ENCODE measurements at regions not wholly inside any gene's neighbourhood (a gene's known extent, or its start where the extent isn't known, plus 50 kb on each side); places are given as distances from the start of the nearest gene placed in this dataset.

DNA sequence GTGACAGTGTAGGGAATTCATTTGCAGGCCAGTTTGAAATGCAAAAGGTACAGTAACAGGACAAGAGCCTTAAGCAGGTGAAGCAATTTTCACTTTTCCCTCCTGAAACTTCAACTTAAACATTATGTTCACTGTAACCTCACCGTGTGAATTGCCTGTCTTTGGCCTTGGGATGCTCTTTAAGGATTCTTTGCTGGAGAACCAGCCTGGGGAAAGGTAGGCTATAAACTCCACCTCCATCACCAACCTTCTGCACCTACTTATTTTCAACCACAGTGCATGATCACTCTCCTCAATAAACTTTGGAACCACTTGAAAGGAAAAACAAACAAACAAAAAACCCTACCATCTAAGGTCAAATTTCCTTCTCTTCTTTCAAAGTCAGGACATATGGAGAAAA is 300.5 kb downstream of the TLE1 start:
- DNase-seq: no peak

- DNase-seq: no peak
Observed at GRCh38 chr9:81387360-81388106, 301.8 kb downstream of the TLE1 start.

DNA sequence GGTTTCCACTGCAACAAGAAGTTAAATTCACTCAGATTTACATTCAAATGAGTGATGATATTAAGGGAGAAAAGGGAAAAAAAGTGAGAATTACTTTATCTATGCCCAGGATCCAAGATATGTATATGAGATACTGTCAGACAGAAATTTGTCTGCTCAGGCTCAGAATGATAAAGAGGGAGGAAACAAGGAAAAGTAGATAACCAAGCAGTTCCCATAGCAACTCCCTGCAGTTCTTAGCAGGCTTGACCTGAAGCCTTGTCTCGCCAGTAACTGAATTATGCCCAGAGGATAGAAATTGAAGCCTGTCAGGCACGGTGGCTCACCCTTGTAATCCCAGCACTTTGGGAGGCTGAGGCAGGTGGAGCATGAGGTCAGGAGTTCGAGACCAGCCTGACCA is 304.4 kb downstream of the TLE1 start:
- DNase-seq: no peak

- no peak for DNase-seq
Observed at GRCh38 chr9:81382281-81382680, 307.1 kb downstream of the TLE1 start.

- no peak for DNase-seq
Observed at GRCh38 chr9:81381694-81382093, 307.7 kb downstream of the TLE1 start.

GRCh38 chr9:81380504-81381359 is 308.6 kb downstream of the TLE1 start:
- DNase-seq: no peak

- DNase-seq: no peak
Observed at GRCh38 chr9:81379655-81380054, 309.7 kb downstream of the TLE1 start.

DNA sequence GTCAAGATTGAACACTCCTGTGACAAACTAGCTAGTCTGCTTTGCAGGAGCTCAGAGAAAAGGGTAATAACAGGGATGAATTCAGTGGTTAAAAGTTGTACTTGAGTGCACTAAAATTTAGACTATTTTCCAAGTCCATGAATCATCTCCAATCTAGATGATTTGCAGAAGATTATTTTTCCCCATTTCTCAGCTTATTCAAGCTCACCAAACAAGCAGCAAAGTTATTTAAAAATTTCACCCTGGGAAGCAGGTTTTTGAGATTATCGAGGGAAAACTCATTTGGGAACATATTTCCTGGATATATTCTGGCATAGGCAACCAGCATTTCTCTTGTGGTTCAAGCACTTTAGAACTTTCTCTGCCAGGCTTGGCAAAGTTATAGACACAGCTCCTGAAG is 311.4 kb downstream of the TLE1 start:
- DNase-seq: no peak

DNA sequence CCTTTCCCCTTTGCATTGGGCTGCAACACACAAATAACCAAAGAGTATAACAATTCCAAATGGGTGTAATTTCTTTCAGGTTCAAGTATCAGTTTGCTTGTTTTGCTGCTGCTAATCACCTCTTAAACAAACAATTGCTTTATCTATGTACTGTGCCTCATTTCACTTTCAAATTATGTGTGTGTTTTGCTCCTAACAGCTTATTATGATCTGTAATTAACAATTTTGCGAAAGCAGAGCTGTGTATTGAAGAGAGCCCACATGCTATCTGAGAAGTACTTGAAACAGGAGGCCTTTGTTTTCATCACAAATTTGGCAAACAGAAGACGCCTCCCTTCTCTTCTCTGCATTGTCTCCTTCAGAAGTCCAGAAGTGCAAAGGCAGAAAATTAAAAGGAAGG is 312.0 kb downstream of the TLE1 start:
- DNase-seq: no peak

DNA sequence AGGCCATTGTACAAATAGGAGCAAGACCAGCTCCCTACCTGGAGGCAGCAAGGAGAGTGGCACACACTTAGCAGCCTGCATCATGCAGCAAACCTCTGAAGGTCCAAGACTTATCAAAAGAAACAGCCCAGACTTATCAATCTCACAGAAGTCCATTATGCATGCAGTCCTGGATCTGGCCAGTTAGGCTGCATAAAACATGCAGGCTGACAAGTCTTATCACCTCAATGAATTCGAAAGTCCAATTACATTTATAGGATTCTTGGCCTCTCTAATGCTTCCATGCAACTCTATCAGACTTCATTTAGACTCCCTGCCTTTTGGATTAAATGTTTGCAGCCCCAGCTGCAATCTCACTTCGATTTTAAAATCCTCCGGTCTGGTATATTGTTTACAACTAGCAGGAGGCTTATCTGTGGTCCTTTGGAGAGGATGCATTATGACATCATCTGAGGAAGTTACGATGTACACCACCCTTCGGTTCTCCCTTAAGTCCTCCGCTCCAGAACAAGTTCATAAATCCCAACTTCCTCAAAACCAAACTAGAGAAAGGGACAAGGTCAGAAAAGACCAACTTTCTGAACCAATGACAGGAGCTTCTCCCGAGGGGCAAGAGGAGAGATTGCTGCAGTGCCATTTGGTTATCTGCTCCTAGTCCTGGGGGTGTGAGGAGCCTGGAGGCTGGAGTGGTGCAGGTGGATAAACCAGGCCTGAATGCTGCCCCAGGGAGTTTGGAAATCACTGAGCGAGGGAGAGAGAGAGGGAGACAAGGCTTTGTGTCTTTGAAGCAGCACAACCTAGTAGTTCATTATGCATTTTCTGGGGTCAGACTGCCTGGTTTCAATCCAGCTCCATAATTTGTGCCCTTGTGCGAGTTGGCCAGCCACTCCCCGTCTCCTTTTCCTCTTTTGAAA is 313.9 kb downstream of the TLE1 start:
- no peak for DNase-seq

DNA sequence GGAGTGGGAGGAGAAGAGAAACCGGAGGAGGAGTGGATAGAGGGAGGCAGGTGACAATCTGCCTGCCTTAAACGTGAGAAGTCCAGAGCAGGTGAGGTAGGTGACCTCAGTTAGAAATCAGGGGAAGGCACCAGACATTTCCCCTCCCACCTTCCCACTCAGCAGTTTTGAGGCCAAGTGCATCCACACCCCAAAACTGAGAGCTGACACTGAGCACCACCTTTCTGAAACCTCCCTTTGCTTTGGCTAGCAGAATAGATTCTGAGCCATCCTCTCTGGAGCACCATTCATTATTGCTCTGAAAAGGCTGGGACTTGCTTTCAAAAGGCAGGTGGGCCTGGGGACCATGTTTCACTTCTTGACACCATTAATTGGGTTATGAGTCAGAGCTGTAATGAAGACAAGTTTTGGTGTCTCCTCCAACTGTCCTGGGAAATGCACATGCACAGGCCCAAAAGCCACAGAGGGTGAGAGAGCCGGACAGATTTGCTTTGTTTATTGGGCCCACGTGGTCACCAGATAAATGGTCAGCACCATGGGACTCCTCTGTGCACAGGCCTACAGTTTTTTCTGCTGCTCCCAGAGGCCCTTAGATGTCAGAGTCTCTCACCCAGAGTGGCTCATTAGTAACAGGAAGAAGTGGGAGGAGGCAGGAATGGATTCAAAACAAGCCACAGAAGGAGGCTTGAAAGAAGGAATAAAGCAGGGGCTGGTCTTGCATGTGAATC is 314.7 kb downstream of the TLE1 start:
- no peak for DNase-seq

- no peak for DNase-seq
Observed at GRCh38 chr9:81373294-81373693, 316.1 kb downstream of the TLE1 start.

DNA sequence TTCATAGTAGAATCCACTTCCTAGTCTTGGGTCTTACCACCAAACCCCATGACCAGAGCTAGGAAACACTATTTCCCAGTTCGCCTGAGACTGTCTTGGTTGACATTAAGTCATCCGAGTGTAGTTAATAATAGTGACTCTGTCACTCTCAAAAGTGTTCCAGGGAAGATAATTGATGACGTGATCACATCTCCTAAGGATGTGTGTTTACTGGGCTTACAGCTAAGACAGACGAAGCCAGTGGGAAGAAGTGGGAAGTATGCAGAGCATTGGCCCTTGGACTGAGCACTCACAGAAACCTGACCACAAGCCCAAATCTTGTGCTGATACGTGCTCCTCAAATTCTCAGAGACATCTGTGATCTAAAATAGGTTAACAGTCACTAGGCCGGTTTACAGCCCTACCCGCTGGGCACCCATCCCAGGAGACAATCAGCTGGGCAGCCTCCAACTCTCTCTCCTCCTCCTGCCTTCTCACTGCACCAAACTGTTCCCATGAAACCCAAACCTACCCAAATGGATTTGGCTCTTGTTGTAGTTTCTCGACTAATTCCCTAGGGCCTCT is 316.6 kb downstream of the TLE1 start:
- no peak for DNase-seq

DNA sequence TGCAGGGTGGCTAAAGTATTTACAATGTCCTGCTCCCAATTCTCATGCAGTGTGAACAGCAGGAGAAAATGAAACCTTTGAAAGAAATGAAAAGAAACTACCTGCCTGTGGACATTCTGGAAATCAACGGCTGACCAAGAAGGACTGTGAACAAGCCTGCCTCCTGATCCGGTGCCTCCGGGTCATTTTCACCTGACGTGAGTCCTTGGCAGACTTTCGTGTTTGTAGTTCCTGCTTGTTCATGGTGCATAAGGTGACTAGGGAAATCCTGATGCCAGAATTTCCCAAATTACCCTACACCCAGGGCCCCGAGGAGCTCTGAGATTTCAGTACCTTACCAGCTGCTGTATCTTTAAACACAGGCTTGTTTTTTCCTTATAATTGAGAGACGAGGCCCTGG is 317.5 kb downstream of the TLE1 start:
- DNase-seq: no peak

GRCh38 chr9:81370650-81371049 is 318.7 kb downstream of the TLE1 start:
- DNase-seq: no peak

- no peak for DNase-seq
Observed at GRCh38 chr9:81370096-81370495, 319.3 kb downstream of the TLE1 start.

DNA sequence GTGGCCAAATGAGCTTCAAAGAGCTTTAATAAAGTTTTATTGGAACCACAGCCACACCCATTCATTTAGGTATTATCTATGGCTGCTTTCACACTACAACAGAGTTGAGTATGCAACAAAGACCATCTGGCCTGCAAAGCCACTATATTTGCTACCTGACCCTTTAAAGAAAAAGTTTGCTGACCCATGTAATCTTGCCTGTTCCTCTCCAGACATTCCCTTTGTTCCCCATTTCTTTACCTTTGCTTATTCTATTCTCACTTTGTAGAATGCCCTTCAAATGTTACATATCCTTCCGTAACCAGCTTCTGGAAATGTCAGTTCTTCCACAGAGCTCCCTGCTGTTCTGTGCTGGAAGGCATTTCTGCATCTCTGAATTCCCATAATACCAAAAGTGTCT is 320.2 kb downstream of the TLE1 start:
- no peak for DNase-seq

DNA sequence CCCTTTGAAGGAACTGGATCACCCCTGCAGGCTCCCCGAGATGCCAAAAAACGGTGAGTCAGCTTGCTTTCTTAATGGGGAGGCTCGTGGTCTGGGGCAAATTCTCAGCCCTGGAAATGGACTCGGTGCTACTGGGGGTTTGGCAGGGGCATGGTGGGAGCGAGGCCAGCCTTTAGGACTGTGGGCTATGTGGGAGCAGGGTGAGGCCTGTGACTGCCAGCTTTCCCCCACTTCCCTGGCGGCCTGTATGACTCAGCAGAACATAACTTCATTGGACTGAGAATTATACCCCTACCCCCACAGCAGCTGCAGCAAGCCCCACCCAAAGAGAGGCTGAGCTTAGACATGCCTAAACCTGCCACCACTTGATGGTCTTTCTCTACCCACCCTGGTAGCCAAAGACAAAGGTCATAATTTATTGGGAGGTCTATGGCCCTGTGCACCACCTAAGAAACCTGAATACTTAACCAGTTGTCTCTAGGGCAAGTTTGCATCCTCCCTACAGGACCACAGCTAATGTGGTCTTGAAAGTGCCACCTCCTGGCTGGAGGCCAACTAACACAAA is 325.3 kb downstream of the TLE1 start:
- no peak for DNase-seq

DNA sequence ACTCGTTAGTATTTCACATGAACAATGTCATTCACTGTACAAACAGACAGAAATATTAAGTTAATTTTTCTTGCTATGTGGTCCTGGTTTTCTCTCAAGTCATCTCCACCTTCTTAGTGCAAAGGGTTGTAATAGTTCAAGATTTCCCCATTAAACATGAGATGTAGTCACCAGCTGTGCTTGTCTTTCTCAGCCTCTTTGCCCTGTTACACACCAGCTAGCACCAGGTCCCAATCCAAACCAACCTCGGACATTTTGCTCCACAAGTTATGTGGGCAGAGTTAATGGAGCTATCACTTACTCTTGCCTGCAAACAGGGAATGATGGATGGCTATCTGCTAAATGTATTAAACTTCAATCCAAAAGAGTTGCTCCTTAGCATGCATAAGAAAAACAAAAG is 328.1 kb downstream of the TLE1 start:
- DNase-seq: no peak

- DNase-seq: no peak
Observed at GRCh38 chr9:81351166-81351565, 338.2 kb downstream of the TLE1 start.

DNA sequence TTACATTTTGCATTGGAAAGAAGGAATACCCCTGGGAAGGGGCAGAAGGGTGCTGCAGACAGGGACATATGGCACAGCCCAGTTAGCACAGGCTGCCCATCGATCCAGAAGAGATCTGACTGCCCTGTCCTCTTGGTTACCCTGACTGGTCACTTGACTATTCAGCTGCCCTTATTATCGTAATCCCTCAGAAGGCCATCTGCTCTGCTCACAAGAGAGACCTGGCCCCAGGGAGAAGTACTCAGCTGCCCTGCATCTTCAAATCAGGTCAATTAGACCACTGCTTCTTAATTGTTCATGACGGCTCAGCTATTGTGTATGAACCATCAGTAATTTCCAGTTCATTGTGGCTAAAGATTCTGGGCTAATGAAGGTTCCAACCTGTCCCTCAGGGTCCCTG is 345.0 kb downstream of the TLE1 start:
- DNase-seq: no peak

- DNase-seq: no peak
Observed at GRCh38 chr9:81335879-81336421, 353.4 kb downstream of the TLE1 start.
